H1 (cell line): ENCODE measurements at regions not wholly inside any gene's neighbourhood (a gene's known extent, or its start where the extent isn't known, plus 50 kb on each side); places are given as distances from the start of the nearest gene placed in this dataset.

Experiments
- CHD2 ChIP-seq: IDR thresholded peaks from 2 replicates; pipeline ENCODE4 v1.6.1; 2012; ENCODE audit warnings: low read length, improper control_type of control experiment
- CREB1 ChIP-seq: IDR thresholded peaks from 2 replicates; pipeline ENCODE4 v1.6.1; 2012; ENCODE audit warnings: inconsistent platforms
- E2F6 ChIP-seq: IDR thresholded peaks from 2 replicates; pipeline ENCODE4 v1.6.1; 2012; ENCODE audit warnings: inconsistent platforms
- FOSL1 ChIP-seq: IDR thresholded peaks from 2 replicates; pipeline ENCODE4 v1.6.1; 2011; ENCODE audit warnings: mild to moderate bottlenecking, low read depth, low read length, moderate library complexity; ENCODE audit not compliant: insufficient read depth
- HDAC2 ChIP-seq, 2 experiments: fragments of 300-600 bp in 1 of 2; sonication (generic) in 1 of 2; IDR thresholded peaks; 2 replicates each; pipeline ENCODE4 v1.6.1; 2011 to 2012; ENCODE audit warnings: low read depth in 2 of 2, low read length in 2 of 2, mild to moderate bottlenecking in 2 of 2, moderate library complexity in 2 of 2, borderline replicate concordance in 1 of 2, inconsistent platforms in 1 of 2
- KDM1A ChIP-seq: fragments of 200-600, 300-600 bp; sonication (generic); IDR thresholded peaks from 2 replicates; pipeline ENCODE4 v1.7.1; 2016; ENCODE audit warnings: mild to moderate bottlenecking, low read length, borderline replicate concordance
- KDM5A ChIP-seq: fragments of 200-600 bp; IDR thresholded peaks from 2 replicates; pipeline ENCODE4 v1.7.1; 2012; ENCODE audit warnings: mild to moderate bottlenecking, low read length, inconsistent platforms, mixed read lengths
- SIRT6 ChIP-seq: IDR thresholded peaks from one replicate; pipeline ENCODE4 v1.7.1; 2012; ENCODE audit warnings: low read length, inconsistent platforms
- TAF7 ChIP-seq: optimal IDR thresholded peaks from 2 replicates; pipeline ENCODE3; 2011; ENCODE audit warnings: low read depth, mild to moderate bottlenecking, inconsistent platforms, low read length, moderate library complexity, borderline replicate concordance
- ZNF274 ChIP-seq: IDR thresholded peaks from 2 replicates; pipeline ENCODE4 v1.7.0; 2012; ENCODE audit warnings: low read length, borderline replicate concordance; ENCODE audit errors: extremely low read depth
- TF ChIP-seq, protein P1 (sequence below): fragments of 300-600 bp; sonication (generic); IDR thresholded peaks from 2 replicates; pipeline ENCODE4 v1.7.1; 2012; ENCODE audit warnings: low read length, moderate library complexity, mild to moderate bottlenecking, inconsistent platforms; ENCODE audit not compliant: insufficient replicate concordance

DNA sequence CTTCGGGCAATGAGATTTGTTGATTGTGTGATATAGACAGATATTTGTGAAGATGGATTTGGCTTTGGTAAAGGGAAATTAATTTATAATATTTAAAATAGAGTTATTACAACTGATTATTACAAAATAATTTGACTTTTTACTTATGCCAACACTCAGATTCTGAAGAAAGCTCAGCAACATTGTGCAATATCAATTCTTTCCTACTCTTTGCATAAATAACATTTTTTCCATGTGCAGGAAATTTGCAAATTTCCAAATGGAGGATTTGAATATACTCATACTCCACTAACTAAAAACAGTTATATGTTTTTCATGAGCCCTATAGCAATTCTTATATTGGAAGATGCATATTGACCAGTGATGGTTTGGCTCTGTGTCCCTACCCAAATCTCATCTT, 676.4 kb upstream of the ADAMTS5 start (continued):
- TF ChIP-seq, protein P1, sequence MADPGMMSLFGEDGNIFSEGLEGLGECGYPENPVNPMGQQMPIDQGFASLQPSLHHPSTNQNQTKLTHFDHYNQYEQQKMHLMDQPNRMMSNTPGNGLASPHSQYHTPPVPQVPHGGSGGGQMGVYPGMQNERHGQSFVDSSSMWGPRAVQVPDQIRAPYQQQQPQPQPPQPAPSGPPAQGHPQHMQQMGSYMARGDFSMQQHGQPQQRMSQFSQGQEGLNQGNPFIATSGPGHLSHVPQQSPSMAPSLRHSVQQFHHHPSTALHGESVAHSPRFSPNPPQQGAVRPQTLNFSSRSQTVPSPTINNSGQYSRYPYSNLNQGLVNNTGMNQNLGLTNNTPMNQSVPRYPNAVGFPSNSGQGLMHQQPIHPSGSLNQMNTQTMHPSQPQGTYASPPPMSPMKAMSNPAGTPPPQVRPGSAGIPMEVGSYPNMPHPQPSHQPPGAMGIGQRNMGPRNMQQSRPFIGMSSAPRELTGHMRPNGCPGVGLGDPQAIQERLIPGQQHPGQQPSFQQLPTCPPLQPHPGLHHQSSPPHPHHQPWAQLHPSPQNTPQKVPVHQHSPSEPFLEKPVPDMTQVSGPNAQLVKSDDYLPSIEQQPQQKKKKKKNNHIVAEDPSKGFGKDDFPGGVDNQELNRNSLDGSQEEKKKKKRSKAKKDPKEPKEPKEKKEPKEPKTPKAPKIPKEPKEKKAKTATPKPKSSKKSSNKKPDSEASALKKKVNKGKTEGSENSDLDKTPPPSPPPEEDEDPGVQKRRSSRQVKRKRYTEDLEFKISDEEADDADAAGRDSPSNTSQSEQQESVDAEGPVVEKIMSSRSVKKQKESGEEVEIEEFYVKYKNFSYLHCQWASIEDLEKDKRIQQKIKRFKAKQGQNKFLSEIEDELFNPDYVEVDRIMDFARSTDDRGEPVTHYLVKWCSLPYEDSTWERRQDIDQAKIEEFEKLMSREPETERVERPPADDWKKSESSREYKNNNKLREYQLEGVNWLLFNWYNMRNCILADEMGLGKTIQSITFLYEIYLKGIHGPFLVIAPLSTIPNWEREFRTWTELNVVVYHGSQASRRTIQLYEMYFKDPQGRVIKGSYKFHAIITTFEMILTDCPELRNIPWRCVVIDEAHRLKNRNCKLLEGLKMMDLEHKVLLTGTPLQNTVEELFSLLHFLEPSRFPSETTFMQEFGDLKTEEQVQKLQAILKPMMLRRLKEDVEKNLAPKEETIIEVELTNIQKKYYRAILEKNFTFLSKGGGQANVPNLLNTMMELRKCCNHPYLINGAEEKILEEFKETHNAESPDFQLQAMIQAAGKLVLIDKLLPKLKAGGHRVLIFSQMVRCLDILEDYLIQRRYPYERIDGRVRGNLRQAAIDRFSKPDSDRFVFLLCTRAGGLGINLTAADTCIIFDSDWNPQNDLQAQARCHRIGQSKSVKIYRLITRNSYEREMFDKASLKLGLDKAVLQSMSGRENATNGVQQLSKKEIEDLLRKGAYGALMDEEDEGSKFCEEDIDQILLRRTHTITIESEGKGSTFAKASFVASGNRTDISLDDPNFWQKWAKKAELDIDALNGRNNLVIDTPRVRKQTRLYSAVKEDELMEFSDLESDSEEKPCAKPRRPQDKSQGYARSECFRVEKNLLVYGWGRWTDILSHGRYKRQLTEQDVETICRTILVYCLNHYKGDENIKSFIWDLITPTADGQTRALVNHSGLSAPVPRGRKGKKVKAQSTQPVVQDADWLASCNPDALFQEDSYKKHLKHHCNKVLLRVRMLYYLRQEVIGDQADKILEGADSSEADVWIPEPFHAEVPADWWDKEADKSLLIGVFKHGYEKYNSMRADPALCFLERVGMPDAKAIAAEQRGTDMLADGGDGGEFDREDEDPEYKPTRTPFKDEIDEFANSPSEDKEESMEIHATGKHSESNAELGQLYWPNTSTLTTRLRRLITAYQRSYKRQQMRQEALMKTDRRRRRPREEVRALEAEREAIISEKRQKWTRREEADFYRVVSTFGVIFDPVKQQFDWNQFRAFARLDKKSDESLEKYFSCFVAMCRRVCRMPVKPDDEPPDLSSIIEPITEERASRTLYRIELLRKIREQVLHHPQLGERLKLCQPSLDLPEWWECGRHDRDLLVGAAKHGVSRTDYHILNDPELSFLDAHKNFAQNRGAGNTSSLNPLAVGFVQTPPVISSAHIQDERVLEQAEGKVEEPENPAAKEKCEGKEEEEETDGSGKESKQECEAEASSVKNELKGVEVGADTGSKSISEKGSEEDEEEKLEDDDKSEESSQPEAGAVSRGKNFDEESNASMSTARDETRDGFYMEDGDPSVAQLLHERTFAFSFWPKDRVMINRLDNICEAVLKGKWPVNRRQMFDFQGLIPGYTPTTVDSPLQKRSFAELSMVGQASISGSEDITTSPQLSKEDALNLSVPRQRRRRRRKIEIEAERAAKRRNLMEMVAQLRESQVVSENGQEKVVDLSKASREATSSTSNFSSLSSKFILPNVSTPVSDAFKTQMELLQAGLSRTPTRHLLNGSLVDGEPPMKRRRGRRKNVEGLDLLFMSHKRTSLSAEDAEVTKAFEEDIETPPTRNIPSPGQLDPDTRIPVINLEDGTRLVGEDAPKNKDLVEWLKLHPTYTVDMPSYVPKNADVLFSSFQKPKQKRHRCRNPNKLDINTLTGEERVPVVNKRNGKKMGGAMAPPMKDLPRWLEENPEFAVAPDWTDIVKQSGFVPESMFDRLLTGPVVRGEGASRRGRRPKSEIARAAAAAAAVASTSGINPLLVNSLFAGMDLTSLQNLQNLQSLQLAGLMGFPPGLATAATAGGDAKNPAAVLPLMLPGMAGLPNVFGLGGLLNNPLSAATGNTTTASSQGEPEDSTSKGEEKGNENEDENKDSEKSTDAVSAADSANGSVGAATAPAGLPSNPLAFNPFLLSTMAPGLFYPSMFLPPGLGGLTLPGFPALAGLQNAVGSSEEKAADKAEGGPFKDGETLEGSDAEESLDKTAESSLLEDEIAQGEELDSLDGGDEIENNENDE: no peak
- no peak for TF ChIP-seq KDM5A
- TF ChIP-seq SIRT6: no peak
- no peak for TF ChIP-seq E2F6
- TF ChIP-seq TAF7: no peak
- TF ChIP-seq CREB1: no peak
- no peak for TF ChIP-seq CHD2
- TF ChIP-seq FOSL1: no peak
- TF ChIP-seq HDAC2 (IDR thresholded peaks at IDR 0.05; ENCODE audit: borderline replicate concordance in 1 of 2, low read depth in 2 of 2, low read length in 2 of 2): no peak
- TF ChIP-seq ZNF274: no peak
- TF ChIP-seq KDM1A: no peak
- TF ChIP-seq, all 59 proteins: peak for 0
